Upper lobe of right lung (tissue), 1 donor: ENCODE measurements at regions not wholly inside any gene's neighbourhood (a gene's known extent, or its start where the extent isn't known, plus 50 kb on each side); places are given as distances from the start of the nearest gene placed in this dataset.

Experiments
- ATAC-seq: fragments of 200-7000 bp; cut with Tn5 transposase; one replicate; pipeline ENCODE4 v1.9.1; 2020; ENCODE audit warnings: mild to moderate bottlenecking, moderate library complexity
- DNase-seq: peaks from one replicate; pipeline ENCODE4 v3.0.0-alpha.2; 2020
- H3K27ac ChIP-seq: fragments of 200-600 bp; one replicate; pipeline ENCODE4 v1.8.0; 2022
- H3K27me3 ChIP-seq: fragments of 200-600 bp; one replicate; pipeline ENCODE4 v1.8.0; 2022; ENCODE audit warnings: mild to moderate bottlenecking
- H3K36me3 ChIP-seq: fragments of 200-600 bp; one replicate; pipeline ENCODE4 v1.8.0; 2022
- H3K4me1 ChIP-seq: fragments of 200-600 bp; one replicate; pipeline ENCODE4 v1.8.0; 2022
- H3K4me3 ChIP-seq: fragments of 200-600 bp; one replicate; pipeline ENCODE4 v1.8.0; 2022; ENCODE audit warnings: mild to moderate bottlenecking
- H3K9me3 ChIP-seq: fragments of 200-600 bp; one replicate; pipeline ENCODE4 v1.8.0; 2022
- CTCF ChIP-seq: fragments of 200-600 bp; IDR thresholded peaks from one replicate; pipeline ENCODE4 v1.8.0; 2022; ENCODE audit warnings: antibody characterized with exemption
- intact Hi-C: fragments of 100-400 bp; cut with DNase I; formaldehyde crosslinking; loops from one replicate; pipeline ENCODE4 v1.11.0; 2022
- donor health status: DM: no; HTN: yes; CAD: no; lungs with severe emphysema.

DNA sequence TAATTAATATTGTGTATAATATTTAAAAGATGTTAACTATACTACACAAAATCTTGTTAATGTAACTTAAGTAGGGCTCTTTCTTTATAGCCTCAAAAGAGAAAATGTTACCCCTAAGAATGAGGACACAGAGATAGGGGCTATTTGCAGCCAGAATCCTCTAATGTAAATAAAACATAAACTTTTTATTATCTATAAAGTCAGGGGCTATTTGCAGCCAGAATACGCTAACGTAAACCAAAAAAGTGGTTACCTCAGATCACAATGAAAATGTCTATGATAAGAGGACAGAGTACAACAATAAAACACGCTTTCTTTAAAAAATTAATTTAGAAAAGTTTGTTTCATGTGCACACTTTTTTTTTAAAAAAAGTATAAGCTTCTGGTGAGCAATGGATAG, 229.9 kb upstream of the PITX2 start:
- TF ChIP-seq CTCF: no peak
- Histone ChIP-seq H3K9me3 (no peaks in the 10 kb centered on the region), H3K4me1 (no peaks in the 10 kb centered on the region), H3K27ac (no peak overlapping the region), H3K36me3 (no peaks in the 10 kb centered on the region), H3K4me3 (no peak overlapping the region), H3K27me3 (no peaks in the 10 kb centered on the region)
- no peak for ATAC-seq
- DNase-seq: no peak
- intact Hi-C loops: no loop called here

DNA sequence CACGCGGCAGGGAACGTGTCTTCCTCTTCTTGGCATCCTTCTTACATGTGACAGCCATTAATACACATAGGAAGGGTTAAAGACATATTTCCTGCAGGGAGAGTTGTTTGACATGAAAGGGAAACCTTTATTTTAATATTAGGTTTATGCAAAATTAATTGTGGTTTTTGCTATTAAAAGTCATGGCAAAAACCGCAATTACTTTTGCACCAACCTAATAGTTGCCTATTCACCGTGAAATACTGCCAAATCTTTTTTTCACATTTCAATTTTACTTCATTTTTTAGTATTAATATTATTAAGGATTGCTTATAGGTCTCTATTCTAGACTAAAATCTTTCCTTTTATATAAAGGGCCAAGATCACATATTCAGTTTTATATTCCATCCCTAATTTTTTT, 230.4 kb upstream of the PITX2 start:
- Histone ChIP-seq H3K4me1 (no peaks in the 10 kb centered on the region), H3K27ac (no peak overlapping the region), H3K9me3 (no peaks in the 10 kb centered on the region), H3K36me3 (no peaks in the 10 kb centered on the region), H3K4me3 (no peak overlapping the region), H3K27me3 (no peaks in the 10 kb centered on the region)
- intact Hi-C loops: no loop called here
- ATAC-seq: no peak
- TF ChIP-seq CTCF: no peak
- no peak for DNase-seq

DNA sequence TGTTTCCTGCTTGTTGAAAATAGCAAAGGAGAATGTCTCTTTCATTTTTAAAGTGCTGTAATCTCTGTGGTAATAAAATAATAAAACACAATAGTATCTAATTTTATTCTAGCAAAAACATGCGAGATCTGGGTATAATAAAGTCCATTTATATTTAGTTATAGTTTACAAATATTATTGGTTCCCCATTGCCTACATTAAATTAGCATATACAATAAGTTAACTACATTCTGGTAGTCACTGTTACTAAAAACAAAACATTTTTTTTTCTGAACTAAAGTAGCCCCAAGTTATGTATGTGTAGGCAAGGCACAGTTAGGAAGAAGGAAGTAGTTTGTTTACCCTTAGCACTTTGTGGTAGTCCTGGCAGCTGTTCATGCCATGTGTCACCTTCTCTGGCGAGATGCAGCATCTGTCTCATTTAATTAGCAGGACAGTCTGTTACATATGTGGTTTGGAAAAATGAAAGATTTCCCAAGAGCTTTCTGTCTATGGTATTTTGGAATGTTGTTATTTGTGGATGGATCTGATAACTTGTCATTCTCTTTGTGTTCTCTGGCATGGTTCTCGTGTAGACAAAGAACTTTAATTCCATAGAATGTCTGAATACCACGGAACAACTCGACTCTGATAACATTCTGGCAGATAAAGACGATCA, 231.3 kb upstream of the PITX2 start:
- Histone ChIP-seq H3K4me3 (no peak overlapping the region), H3K36me3 (no peaks in the 10 kb centered on the region), H3K27me3 (no peaks in the 10 kb centered on the region), H3K27ac (no peak overlapping the region), H3K4me1 (no peaks in the 10 kb centered on the region), H3K9me3 (no peaks in the 10 kb centered on the region)
- ATAC-seq (peak; percentile 23), DNase-seq (no peak)
- intact Hi-C loops: no loop called here
- no peak for TF ChIP-seq CTCF

DNA sequence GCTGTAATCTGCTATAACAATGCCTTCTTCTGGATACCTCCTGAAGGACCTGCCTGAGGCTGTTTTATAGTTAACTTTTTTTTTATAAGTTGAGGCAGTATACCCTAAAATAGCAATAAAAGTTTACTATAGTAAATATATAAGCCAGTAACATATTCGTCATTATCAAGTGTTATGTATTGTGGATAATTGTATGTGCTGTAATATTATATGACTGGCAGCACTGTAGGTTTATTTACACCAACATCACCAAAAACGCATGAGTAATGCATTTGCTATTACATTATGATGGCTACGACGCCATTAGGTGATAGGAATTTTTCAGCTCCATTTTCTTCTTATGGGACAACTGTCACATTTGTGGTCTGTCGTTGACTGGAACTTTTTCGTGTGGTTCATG, 237.2 kb upstream of the PITX2 start:
- intact Hi-C loops: no loop called here
- Histone ChIP-seq H3K36me3 (no peaks in the 10 kb centered on the region), H3K27me3 (no peaks in the 10 kb centered on the region), H3K4me1 (no peaks in the 10 kb centered on the region), H3K27ac (no peak overlapping the region), H3K9me3 (no peaks in the 10 kb centered on the region), H3K4me3 (no peak overlapping the region)
- no peak for TF ChIP-seq CTCF
- ATAC-seq (no peak), DNase-seq (no peak)

- no peak overlapping the region for H3K27ac ChIP-seq
- no peaks in the 10 kb centered on the region for H3K27me3 ChIP-seq
- intact Hi-C loops: no loop called here
- H3K36me3 ChIP-seq: no peaks in the 10 kb centered on the region
- no peak for TF ChIP-seq CTCF
- no peaks in the 10 kb centered on the region for H3K4me1 ChIP-seq
- no peak overlapping the region for H3K4me3 ChIP-seq
- DNase-seq: no peak
- no peaks in the 10 kb centered on the region for H3K9me3 ChIP-seq
- no peak for ATAC-seq
Observed at GRCh38 chr4:110860901-110861300, 238.0 kb upstream of the PITX2 start.
